Stimulated activated memory B cell treated with anti-CD40 and anti-IgM and Interleukin-4, amounts not matched to agents 10 μg/mL and 1 μg/mL and 100 μg/mL, for 72 hours (primary cell): ENCODE measurements at regions not wholly inside any gene's neighbourhood (a gene's known extent, or its start where the extent isn't known, plus 50 kb on each side); places are given as distances from the start of the nearest gene placed in this dataset.

Experiments used
- ATAC-seq: fragments of 150-1000 bp; cut with Tn5 transposase; 2 replicates; pipeline ENCODE4 v1.10.0; 2021
- H3K27ac Mint-ChIP-seq: one replicate; pipeline ENCODE4 v1.8.0; 2022; ENCODE audit warnings: mild to moderate bottlenecking, mixed read lengths
- H3K27me3 Mint-ChIP-seq: one replicate; pipeline ENCODE4 v1.8.0; 2022; ENCODE audit warnings: mixed read lengths
- H3K36me3 Mint-ChIP-seq: one replicate; pipeline ENCODE4 v1.8.0; 2022; ENCODE audit warnings: mixed read lengths
- H3K4me1 Mint-ChIP-seq: one replicate; pipeline ENCODE4 v1.8.0; 2022; ENCODE audit warnings: mixed read lengths
- H3K4me3 Mint-ChIP-seq: one replicate; pipeline ENCODE4 v1.8.0; 2022; ENCODE audit warnings: mild to moderate bottlenecking, moderate library complexity, mixed read lengths
- H3K9me3 Mint-ChIP-seq: one replicate; pipeline ENCODE4 v1.8.0; 2022; ENCODE audit warnings: mixed read lengths

- no peak overlapping the region for H3K27ac Mint-ChIP-seq
- no peak for ATAC-seq
- H3K9me3 Mint-ChIP-seq = no peaks in the 10 kb centered on the region
Observed at GRCh38 chr16:50476486-50477255, 71.5 kb upstream of the NKD1 start.

GRCh38 chr16:50475170-50475569 lies 73.0 kb upstream of the NKD1 start:
- Mint-ChIP-seq H3K4me1 (no peaks in the 10 kb centered on the region), H3K27ac (no peak overlapping the region), H3K4me3 (no peak overlapping the region), H3K36me3 (no peaks in the 10 kb centered on the region), H3K9me3 (no peaks in the 10 kb centered on the region), H3K27me3 (peaks cover 54% of the 10 kb centered on the region)
- no peak for ATAC-seq

More at GRCh38 chr16:50476486-50477255, 71.5 kb upstream of the NKD1 start:
- Mint-ChIP-seq H3K4me3 (no peak overlapping the region), H3K4me1 (no peaks in the 10 kb centered on the region), H3K27me3 (peaks cover 48% of the 10 kb centered on the region), H3K36me3 (no peaks in the 10 kb centered on the region)

DNA sequence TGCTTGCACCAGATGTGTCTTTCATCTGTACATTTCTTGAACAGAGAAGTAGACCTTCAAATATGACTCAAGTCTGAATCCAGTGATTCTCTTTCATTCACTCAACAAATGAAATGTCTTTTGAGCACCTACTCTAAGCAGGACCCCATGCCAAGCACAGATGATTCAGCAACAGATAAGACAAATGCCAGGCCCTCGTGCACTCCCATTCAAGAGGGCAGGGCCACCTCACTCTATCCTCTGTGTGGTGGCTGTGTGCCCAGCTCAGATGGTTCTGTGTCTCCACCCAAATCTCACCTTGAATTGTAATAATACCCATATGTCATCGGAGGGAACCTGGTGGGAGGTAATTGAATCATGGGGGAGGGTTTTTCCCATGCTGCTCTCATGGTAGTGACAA lies 74.1 kb upstream of the NKD1 start:
- Mint-ChIP-seq H3K27me3 (peaks cover 57% of the 10 kb centered on the region), H3K36me3 (no peaks in the 10 kb centered on the region), H3K9me3 (no peaks in the 10 kb centered on the region), H3K27ac (no peak overlapping the region), H3K4me1 (no peaks in the 10 kb centered on the region), H3K4me3 (no peak overlapping the region)
- ATAC-seq = no peak

DNA sequence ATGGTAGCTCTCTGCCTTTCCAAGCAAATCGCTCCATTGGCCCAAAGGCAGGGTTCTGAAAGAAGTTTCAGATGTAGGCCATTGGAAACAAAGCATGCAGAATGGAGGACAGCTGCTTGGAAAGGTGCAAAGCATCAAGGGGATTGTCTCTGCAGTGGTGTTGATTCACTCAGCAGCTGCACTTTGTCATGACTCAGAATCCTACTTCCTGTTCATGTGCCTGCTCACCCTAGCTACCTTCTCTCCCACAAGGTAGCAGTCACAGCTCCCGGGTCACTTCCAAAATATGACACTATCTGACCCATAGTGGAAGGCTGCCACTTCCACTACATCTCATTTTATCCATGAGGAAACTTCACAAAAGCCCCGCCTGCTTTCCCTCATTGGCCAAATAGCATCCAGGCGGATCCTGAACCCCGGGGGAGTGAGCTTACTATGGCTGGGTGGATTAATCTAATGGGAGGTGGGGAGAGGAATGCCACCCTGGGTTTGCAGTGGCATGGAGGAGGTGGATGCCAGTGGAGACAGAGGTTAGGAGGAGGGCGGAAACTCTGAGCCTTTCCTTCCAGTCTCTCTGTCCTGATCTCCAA lies 74.7 kb upstream of the NKD1 start:
- Mint-ChIP-seq H3K4me1 (no peaks in the 10 kb centered on the region), H3K4me3 (no peak overlapping the region), H3K27ac (no peak overlapping the region), H3K27me3 (peaks cover 57% of the 10 kb centered on the region), H3K9me3 (no peaks in the 10 kb centered on the region), H3K36me3 (no peaks in the 10 kb centered on the region)
- peak; percentile 42 for ATAC-seq

DNA sequence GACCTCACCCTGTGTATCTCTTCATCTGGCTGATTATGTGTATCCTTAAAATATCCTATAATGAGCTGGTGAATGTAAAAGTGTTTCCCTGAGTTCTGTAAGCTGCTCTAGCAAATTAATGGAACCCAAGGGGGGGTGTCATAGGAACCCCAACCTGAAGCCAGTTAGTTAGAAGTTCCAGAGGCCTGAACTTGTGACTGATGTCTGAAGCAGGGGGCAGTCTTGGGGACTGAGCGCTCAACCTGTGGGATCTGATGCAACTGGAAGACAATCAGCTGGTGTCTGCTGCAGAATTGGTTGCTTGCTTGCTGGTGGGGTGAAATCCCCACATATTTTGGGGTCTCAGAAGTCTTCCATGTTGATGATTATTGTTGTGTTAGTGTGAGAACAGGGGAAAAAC lies 75.7 kb upstream of the NKD1 start:
- Mint-ChIP-seq H3K9me3 (no peaks in the 10 kb centered on the region), H3K27ac (no peak overlapping the region), H3K4me1 (no peaks in the 10 kb centered on the region), H3K4me3 (no peak overlapping the region), H3K27me3 (peaks cover 51% of the 10 kb centered on the region), H3K36me3 (no peaks in the 10 kb centered on the region)
- no peak for ATAC-seq

- Mint-ChIP-seq H3K4me3 (no peak overlapping the region), H3K36me3 (no peaks in the 10 kb centered on the region), H3K4me1 (no peaks in the 10 kb centered on the region), H3K9me3 (no peaks in the 10 kb centered on the region), H3K27ac (no peak overlapping the region), H3K27me3 (peaks cover 56% of the 10 kb centered on the region)
- ATAC-seq = no peak
Observed at GRCh38 chr16:50470687-50471086, 77.5 kb upstream of the NKD1 start.

- no peak for ATAC-seq
- Mint-ChIP-seq H3K4me3 (no peak overlapping the region), H3K27me3 (peaks cover 65% of the 10 kb centered on the region), H3K9me3 (no peaks in the 10 kb centered on the region), H3K27ac (no peak overlapping the region), H3K4me1 (no peaks in the 10 kb centered on the region), H3K36me3 (no peaks in the 10 kb centered on the region)
Observed at GRCh38 chr16:50469744-50470321, 78.4 kb upstream of the NKD1 start.

DNA sequence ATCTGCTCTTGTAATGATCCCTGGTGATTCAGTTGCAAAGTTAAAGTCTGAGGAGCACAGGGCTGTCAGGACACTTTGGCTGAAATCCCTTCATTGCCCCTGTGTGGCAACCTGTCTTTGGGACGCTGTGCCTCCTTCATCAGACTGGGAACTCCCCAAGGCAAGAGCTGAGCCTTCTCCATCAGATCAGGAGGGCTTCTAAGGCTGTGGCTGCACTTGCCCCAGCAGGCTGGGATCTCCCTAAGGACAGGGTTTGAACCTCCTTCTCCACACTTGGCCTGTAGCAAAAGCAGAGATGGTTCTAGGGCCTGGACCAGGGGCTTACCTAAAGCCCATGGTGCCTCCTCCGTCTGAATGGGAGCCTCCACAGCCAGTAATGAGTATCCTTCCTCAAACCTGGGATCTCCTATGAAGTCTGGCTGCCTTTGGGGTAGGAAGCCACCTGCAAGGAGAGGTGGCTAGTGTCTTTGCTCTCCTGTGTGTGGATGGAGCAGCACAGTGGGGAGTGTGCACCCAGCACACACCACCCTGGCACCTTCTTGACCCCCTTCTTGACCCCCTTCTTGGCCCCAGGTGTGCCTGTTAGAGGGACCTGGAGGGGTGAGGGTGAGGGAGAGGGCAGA lies 79.0 kb upstream of the NKD1 start:
- Mint-ChIP-seq H3K4me1 (no peaks in the 10 kb centered on the region), H3K36me3 (no peaks in the 10 kb centered on the region), H3K27me3 (peaks cover 67% of the 10 kb centered on the region), H3K4me3 (no peak overlapping the region), H3K9me3 (no peaks in the 10 kb centered on the region), H3K27ac (no peak overlapping the region)
- no peak for ATAC-seq

- ATAC-seq = no peak
- H3K27me3 Mint-ChIP-seq = peaks cover 72% of the 10 kb centered on the region
- H3K4me3 Mint-ChIP-seq = no peak overlapping the region
- no peaks in the 10 kb centered on the region for H3K9me3 Mint-ChIP-seq
- no peak overlapping the region for H3K27ac Mint-ChIP-seq
- no peaks in the 10 kb centered on the region for H3K36me3 Mint-ChIP-seq
- no peaks in the 10 kb centered on the region for H3K4me1 Mint-ChIP-seq
Observed at GRCh38 chr16:50468749-50469078, 79.5 kb upstream of the NKD1 start.

DNA sequence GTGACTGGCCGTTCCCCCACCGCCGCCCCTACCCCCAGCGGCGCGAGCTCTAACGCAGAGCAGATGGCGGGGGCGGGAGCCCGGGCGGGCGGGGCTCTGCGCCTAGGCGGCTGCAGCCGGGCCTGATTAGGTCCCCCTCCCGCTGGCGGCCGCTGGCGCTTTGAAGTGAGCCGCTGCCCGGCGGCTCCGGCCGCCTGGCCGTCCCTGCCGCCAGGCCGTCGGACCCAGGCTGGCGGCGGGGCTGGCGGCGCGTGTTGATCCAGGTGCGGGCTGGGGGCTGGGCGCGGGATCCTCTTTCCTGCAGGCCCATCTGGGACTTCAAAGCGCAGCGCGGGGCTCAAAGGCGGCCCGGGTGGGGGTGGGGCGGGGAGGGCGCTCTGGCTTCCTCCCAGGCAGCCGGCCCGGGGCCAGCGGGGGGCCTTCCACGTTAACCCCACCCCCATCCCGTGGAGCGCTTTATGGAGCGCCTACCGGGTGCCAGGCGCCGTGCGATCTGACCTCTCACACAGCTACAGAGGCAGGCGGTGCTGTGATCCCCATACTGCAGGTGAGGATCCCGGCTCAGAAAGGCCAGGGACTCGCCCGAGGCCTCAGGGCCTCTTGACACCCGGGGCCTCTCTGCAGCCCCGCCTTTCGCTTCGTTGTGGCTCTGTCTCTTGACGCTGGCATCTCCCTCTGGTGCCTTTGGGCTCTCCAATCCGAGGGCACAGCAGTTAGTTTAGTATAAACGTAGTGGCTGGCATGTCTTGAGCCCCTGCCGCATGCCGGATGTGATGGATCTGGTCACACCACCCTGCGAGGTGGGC lies 80.0 kb upstream of the NKD1 start:
- peaks cover 78% of the 10 kb centered on the region for H3K27me3 Mint-ChIP-seq
- H3K27ac Mint-ChIP-seq = no peak overlapping the region
- H3K36me3 Mint-ChIP-seq = no peaks in the 10 kb centered on the region
- H3K4me3 Mint-ChIP-seq = no peak overlapping the region
- H3K4me1 Mint-ChIP-seq = no peaks in the 10 kb centered on the region
- ATAC-seq = no peak
- H3K9me3 Mint-ChIP-seq = no peaks in the 10 kb centered on the region

- no peaks in the 10 kb centered on the region for H3K4me1 Mint-ChIP-seq
Observed at GRCh38 chr16:50467559-50467942, 80.6 kb upstream of the NKD1 start.

GRCh38 chr16:50466170-50466569 lies 82.0 kb upstream of the NKD1 start:
- Mint-ChIP-seq H3K27ac (no peak overlapping the region), H3K27me3 (peaks cover 84% of the 10 kb centered on the region), H3K9me3 (no peaks in the 10 kb centered on the region), H3K4me1 (no peaks in the 10 kb centered on the region), H3K4me3 (no peak overlapping the region), H3K36me3 (no peaks in the 10 kb centered on the region)
- no peak for ATAC-seq

More at GRCh38 chr16:50467559-50467942, 80.6 kb upstream of the NKD1 start:
- Mint-ChIP-seq H3K9me3 (no peaks in the 10 kb centered on the region), H3K4me3 (no peak overlapping the region), H3K36me3 (no peaks in the 10 kb centered on the region), H3K27ac (no peak overlapping the region), H3K27me3 (peaks cover 83% of the 10 kb centered on the region)
- no peak for ATAC-seq

DNA sequence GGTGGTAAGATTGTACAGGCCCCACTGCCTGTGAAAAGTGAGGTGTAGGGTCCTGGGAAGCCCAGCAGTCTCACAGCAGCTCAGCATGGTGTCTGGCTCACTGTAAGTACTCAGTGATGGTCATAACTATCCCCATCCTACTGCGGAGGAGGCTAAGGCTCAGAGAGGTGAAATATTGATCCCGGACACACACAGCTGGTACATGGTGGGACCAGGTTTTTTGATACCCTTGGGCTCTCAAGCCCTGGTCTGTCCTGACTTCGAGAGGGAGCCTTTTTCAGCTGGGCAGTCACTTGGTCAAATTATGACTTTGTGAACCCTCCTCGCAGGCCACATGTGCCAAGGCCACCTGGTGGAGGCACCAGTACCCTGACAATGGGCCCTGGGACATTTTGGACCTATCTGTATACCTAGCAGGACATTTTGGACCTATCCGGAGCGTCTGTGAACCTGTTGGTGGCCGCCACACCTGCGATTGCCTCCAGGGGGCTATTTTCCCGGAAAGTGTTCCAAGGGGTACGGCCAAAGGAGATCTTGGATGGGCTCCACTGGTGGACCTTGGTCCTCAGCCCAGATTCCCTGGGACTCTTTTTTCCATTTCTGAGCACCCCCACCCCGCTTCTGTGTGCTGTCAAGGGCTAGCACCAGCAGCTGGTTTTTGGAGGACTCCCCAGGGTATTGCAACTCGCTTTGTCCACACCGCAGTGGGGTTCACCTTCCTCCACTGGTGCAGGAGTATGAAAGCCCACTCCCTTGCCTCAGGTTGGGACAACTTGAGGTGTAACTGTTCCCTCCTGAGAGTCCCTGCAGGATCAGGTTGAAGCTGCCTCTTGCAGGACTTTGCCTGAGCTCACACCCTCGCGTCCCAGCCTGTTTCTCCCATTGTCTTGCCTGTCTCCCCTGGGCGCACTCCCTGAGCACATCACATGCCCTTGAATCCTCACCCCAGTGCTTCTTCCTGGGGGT lies 83.6 kb upstream of the NKD1 start:
- Mint-ChIP-seq H3K4me1 (no peaks in the 10 kb centered on the region), H3K9me3 (no peaks in the 10 kb centered on the region), H3K4me3 (no peak overlapping the region), H3K27me3 (peaks cover 84% of the 10 kb centered on the region), H3K36me3 (no peaks in the 10 kb centered on the region), H3K27ac (no peak overlapping the region)
- ATAC-seq = no peak

- no peak overlapping the region for H3K4me3 Mint-ChIP-seq
- no peaks in the 10 kb centered on the region for H3K36me3 Mint-ChIP-seq
- ATAC-seq = no peak
- no peaks in the 10 kb centered on the region for H3K9me3 Mint-ChIP-seq
- H3K4me1 Mint-ChIP-seq = no peaks in the 10 kb centered on the region
- peaks cover 78% of the 10 kb centered on the region for H3K27me3 Mint-ChIP-seq
- H3K27ac Mint-ChIP-seq = no peak overlapping the region
Observed at GRCh38 chr16:50463581-50464324, 84.4 kb upstream of the NKD1 start.
